ENCODE measurements at regions not wholly inside any gene's neighbourhood (a gene's known extent, or its start where the extent isn't known, plus 50 kb on each side); places are given as distances from the start of the nearest gene placed in this dataset.

DNA sequence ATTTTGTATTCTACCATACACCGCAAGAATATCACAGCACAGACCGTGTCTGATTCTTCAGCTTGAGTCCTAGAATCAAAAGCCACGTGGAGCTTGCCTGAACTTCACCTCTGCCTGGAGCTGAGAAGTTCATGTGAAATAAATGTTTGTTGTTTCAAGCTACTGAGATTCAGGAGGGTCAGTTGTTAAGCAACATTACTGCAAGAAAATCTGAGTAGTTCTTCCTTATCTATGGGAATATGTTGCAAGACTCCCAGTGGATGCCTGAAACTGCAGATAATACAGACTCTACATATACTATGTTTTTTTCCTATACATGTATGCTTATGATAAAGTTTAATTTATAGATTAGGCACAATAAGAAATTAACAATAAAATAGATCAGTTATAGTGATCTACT, 995.3 kb downstream of the TBC1D22A start:
- Histone ChIP-seq H4K20me1 (ENCODE audit: insufficient read depth, low read length, poor library complexity, severe bottlenecking) (no peaks in the 10 kb centered on the region), H3K9me2 (replicated peaks; ENCODE audit: low read depth, low read length) (no peaks in the 10 kb centered on the region), H3K27me3 (ENCODE audit: insufficient read depth, low read length, poor library complexity, severe bottlenecking) (no peaks in the 10 kb centered on the region), H3K4me2 (ENCODE audit: low read depth, low read length, poor library complexity, severe bottlenecking) (no peak overlapping the region), H3K4me1 (ENCODE audit: insufficient read depth, low read length, poor library complexity, severe bottlenecking) (no peaks in the 10 kb centered on the region), H3K9ac (ENCODE audit: low read depth, low read length, poor library complexity, severe bottlenecking) (no peak overlapping the region), H3K79me2 (ENCODE audit: insufficient read depth, low read length) (no peaks in the 10 kb centered on the region), H3K4me3 (ENCODE audit: low read length, poor library complexity, severe bottlenecking) (no peak overlapping the region), H3K36me3 (ENCODE audit: insufficient read depth, low read length) (no peaks in the 10 kb centered on the region), H3F3A (ENCODE audit: low read depth) (no peaks in the 10 kb centered on the region), H3K9me3 (ENCODE audit: insufficient read depth, low read depth, low read length) (peaks cover 3% of the 10 kb centered on the region; the same call in 1 of the 2 replicates), H2AFZ (ENCODE audit: low read length) (no peak overlapping the region)
- no peak for TF ChIP-seq CTCF (conservative IDR thresholded peaks at IDR 0.05; ENCODE audit: low read length)
- no peak for TF ChIP-seq EZH2phosphoT487 (IDR thresholded peaks at IDR 0.05; ENCODE audit: borderline replicate concordance)

DNA sequence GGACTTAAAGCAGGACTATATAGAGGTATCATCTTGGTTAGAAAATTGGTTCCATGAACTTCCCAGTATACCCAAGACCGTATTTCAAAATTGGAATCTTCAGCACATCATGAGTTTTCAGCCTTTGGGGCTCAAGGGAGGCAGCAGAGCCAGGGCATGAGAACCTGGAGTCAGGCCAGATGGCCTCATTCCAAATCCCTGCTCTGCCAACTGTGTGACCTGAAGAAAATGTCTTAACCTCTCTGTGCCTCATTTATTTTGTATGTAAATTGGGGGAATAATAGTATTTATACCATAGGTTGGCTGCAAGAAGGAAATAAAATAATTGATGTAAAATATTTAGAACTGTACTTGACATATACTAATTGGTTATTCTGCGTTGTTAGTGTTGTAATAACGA, 987.6 kb downstream of the TBC1D22A start:
- TF ChIP-seq EZH2phosphoT487 (IDR thresholded peaks at IDR 0.05; ENCODE audit: borderline replicate concordance) (no peak), CTCF (conservative IDR thresholded peaks at IDR 0.05; ENCODE audit: low read length) (no peak)
- H3K9ac ChIP-seq (ENCODE audit: low read depth, low read length, poor library complexity, severe bottlenecking): no peak overlapping the region
- H3K9me2 ChIP-seq (replicated peaks; ENCODE audit: low read depth, low read length): no peaks in the 10 kb centered on the region
- H3K79me2 ChIP-seq (ENCODE audit: insufficient read depth, low read length): no peaks in the 10 kb centered on the region
- peaks cover 3% of the 10 kb centered on the region; the same call in 1 of the 2 replicates for H3K9me3 ChIP-seq (ENCODE audit: insufficient read depth, low read depth, low read length)
- no peak overlapping the region for H3K4me2 ChIP-seq (ENCODE audit: low read depth, low read length, poor library complexity, severe bottlenecking)
- no peaks in the 10 kb centered on the region for H3K27me3 ChIP-seq (ENCODE audit: insufficient read depth, low read length, poor library complexity, severe bottlenecking)
- H3K36me3 ChIP-seq (ENCODE audit: insufficient read depth, low read length): no peaks in the 10 kb centered on the region
- H3K4me1 ChIP-seq (ENCODE audit: insufficient read depth, low read length, poor library complexity, severe bottlenecking): no peaks in the 10 kb centered on the region
- H3F3A ChIP-seq (ENCODE audit: low read depth): no peaks in the 10 kb centered on the region
- H4K20me1 ChIP-seq (ENCODE audit: insufficient read depth, low read length, poor library complexity, severe bottlenecking): no peaks in the 10 kb centered on the region
- H3K4me3 ChIP-seq (ENCODE audit: low read length, poor library complexity, severe bottlenecking): no peak overlapping the region
- H2AFZ ChIP-seq (ENCODE audit: low read length): no peak overlapping the region

- Histone ChIP-seq H3F3A (ENCODE audit: low read depth) (no peaks in the 10 kb centered on the region), H3K9me2 (replicated peaks; ENCODE audit: low read depth, low read length) (no peaks in the 10 kb centered on the region), H3K27me3 (ENCODE audit: insufficient read depth, low read length, poor library complexity, severe bottlenecking) (no peaks in the 10 kb centered on the region), H3K79me2 (ENCODE audit: insufficient read depth, low read length) (no peaks in the 10 kb centered on the region), H2AFZ (ENCODE audit: low read length) (no peak overlapping the region), H3K4me3 (ENCODE audit: low read length, poor library complexity, severe bottlenecking) (no peak overlapping the region), H3K9ac (ENCODE audit: low read depth, low read length, poor library complexity, severe bottlenecking) (no peak overlapping the region), H3K9me3 (ENCODE audit: insufficient read depth, low read depth, low read length) (peaks cover 3% of the 10 kb centered on the region; the same call in 1 of the 2 replicates), H3K36me3 (ENCODE audit: insufficient read depth, low read length) (no peaks in the 10 kb centered on the region), H3K4me2 (ENCODE audit: low read depth, low read length, poor library complexity, severe bottlenecking) (no peak overlapping the region), H4K20me1 (ENCODE audit: insufficient read depth, low read length, poor library complexity, severe bottlenecking) (no peaks in the 10 kb centered on the region), H3K4me1 (ENCODE audit: insufficient read depth, low read length, poor library complexity, severe bottlenecking) (no peaks in the 10 kb centered on the region)
- no peak for TF ChIP-seq EZH2phosphoT487 (IDR thresholded peaks at IDR 0.05; ENCODE audit: borderline replicate concordance)
- no peak for TF ChIP-seq CTCF (conservative IDR thresholded peaks at IDR 0.05; ENCODE audit: low read length)
These were observed 986.5 kb downstream of the TBC1D22A start for GRCh38 chr22:47748957-47749356.
